ENCODE measurements at regions not wholly inside any gene's neighbourhood (a gene's known extent, or its start where the extent isn't known, plus 50 kb on each side); places are given as distances from the start of the nearest gene placed in this dataset.

- TF ChIP-seq EZH2 (IDR thresholded peaks at IDR 0.05; ENCODE audit: low read length) (no peak), CTCF (optimal IDR thresholded peaks at IDR 0.05 in 1 of 3, IDR thresholded peaks at IDR 0.05 in 1 of 3, conservative IDR thresholded peaks at IDR 0.05 in 1 of 3; ENCODE audit: extremely low read depth in 1 of 3, insufficient read depth in 2 of 3, low read length in 3 of 3) (no peak)
Measured at GRCh38 chr13:76454991-76455390, 431.2 kb downstream of the KCTD12 start.
